ENCODE measurements at regions not wholly inside any gene's neighbourhood (a gene's known extent, or its start where the extent isn't known, plus 50 kb on each side); places are given as distances from the start of the nearest gene placed in this dataset.
"Not testable (repeated sequence)": the region's sequence is repeated elsewhere in the genome, so short reads cannot be mapped to it uniquely, and the experiment has no call there.

GRCh38 chr13:44698066-44698465 lies 121.9 kb upstream of the TSC22D1 start:
- DNase-seq, result no peak

GRCh38 chr13:44697058-44697457 lies 120.9 kb upstream of the TSC22D1 start:
- DNase-seq, result no peak

- DNase-seq, result no peak
Measured at GRCh38 chr13:44695520-44695919, 119.4 kb upstream of the TSC22D1 start.

GRCh38 chr13:44694842-44695241 lies 118.7 kb upstream of the TSC22D1 start:
- DNase-seq, result no peak

- no peak for DNase-seq
Measured at GRCh38 chr13:44694291-44694690, 118.2 kb upstream of the TSC22D1 start.

GRCh38 chr13:44693156-44693764 lies 117.1 kb upstream of the TSC22D1 start:
- DNase-seq, result no peak

- DNase-seq, result no peak
Measured at GRCh38 chr13:44692173-44692713, 116.1 kb upstream of the TSC22D1 start.

GRCh38 chr13:44690376-44690775 lies 114.2 kb upstream of the TSC22D1 start:
- DNase-seq, result no peak

- no peak for DNase-seq
Measured at GRCh38 chr13:44688652-44689051, 112.5 kb upstream of the TSC22D1 start.

GRCh38 chr13:44686531-44686934 lies 110.4 kb upstream of the TSC22D1 start:
- DNase-seq, result no peak

- no peak for DNase-seq
Measured at GRCh38 chr13:44685641-44686040, 109.5 kb upstream of the TSC22D1 start.

- not testable (repeated sequence) for DNase-seq
Measured at GRCh38 chr13:44682416-44682815, 106.3 kb upstream of the TSC22D1 start.

GRCh38 chr13:44680746-44681355 lies 104.7 kb upstream of the TSC22D1 start:
- DNase-seq, result no peak

GRCh38 chr13:44679597-44679996 lies 103.5 kb upstream of the TSC22D1 start:
- DNase-seq, result no peak

GRCh38 chr13:44678197-44678596 lies 102.1 kb upstream of the TSC22D1 start:
- no peak for DNase-seq

- DNase-seq, result no peak
Measured at GRCh38 chr13:44676534-44676933, 100.4 kb upstream of the TSC22D1 start.

- DNase-seq, result no peak
Measured at GRCh38 chr13:44669534-44669933, 93.4 kb upstream of the TSC22D1 start.

GRCh38 chr13:44668688-44669087 lies 92.6 kb upstream of the TSC22D1 start:
- DNase-seq, result no peak

- no peak for DNase-seq
Measured at GRCh38 chr13:44667943-44668342, 91.8 kb upstream of the TSC22D1 start.

GRCh38 chr13:44666538-44666937 lies 90.4 kb upstream of the TSC22D1 start:
- DNase-seq, result not testable (repeated sequence)

- no peak for DNase-seq
Measured at GRCh38 chr13:44664308-44664707, 88.2 kb upstream of the TSC22D1 start.

GRCh38 chr13:44662515-44662914 lies 86.4 kb upstream of the TSC22D1 start:
- no peak for DNase-seq

GRCh38 chr13:44661936-44662335 lies 85.8 kb upstream of the TSC22D1 start:
- no peak for DNase-seq

- no peak for DNase-seq
Measured at GRCh38 chr13:44660050-44660449, 83.9 kb upstream of the TSC22D1 start.
